GM12891 (cell line): ENCODE measurements at regions not wholly inside any gene's neighbourhood (a gene's known extent, or its start where the extent isn't known, plus 50 kb on each side); places are given as distances from the start of the nearest gene placed in this dataset.

ENCODE experiments used
- POLR2A ChIP-seq: IDR thresholded peaks from 2 replicates; pipeline ENCODE4 v1.6.1; 2011; ENCODE audit warnings: low read depth, low read length, control low read depth
- POLR2AphosphoS5 ChIP-seq: IDR thresholded peaks from 2 replicates; pipeline ENCODE4 v1.6.1; 2011; ENCODE audit warnings: low read depth, low read length, control low read depth
- TAF1 ChIP-seq: IDR thresholded peaks from 2 replicates; pipeline ENCODE4 v1.6.1; 2011; ENCODE audit warnings: low read depth, low read length, control low read depth

DNA sequence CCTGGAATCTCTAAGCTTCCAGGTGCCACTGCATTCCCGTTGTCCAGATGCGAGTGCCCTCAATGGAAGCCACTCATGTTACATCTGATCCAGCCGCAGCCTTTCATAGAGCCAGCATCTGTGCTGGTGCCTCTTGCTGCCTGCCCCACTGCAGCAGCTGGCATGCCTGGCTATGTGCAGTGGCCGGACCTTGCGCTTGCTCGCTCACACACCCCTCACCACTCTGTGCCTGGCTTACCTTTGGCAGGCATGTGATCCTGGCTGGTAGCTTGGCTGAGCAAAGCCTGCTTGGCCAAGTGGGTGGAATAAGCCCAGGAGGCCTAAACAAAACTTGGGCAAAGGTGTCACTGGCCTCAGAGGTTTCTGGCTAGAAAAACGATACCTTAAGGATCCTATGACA lies 59.5 kb upstream of the CDKN2AIP start:
- no peak for TF ChIP-seq POLR2A
- TF ChIP-seq POLR2AphosphoS5: no peak
- TF ChIP-seq TAF1: no peak
